PC-9 (cell line): ENCODE measurements at regions not wholly inside any gene's neighbourhood (a gene's known extent, or its start where the extent isn't known, plus 50 kb on each side); places are given as distances from the start of the nearest gene placed in this dataset.

Experiments used
- BruUV-seq: library from RNA; stranded (reverse); fragments of 400-500 nt; replicated peaks from 2 replicates; lab custom pipeline; 2021; lab: Mats Ljungman, UMichigan
- CTCF ChIA-PET: fragments of 300-600 bp; sonication (Branson Sonifier 250); formaldehyde crosslinking; loops from one replicate; lab custom pipeline; 2022; ENCODE audit warnings: antibody characterized with exemption; lab: Charles Lee
- POLR2A ChIA-PET: fragments of 300-600 bp; sonication (Branson Sonifier 250); formaldehyde crosslinking; loops from one replicate; lab custom pipeline; 2022; ENCODE audit warnings: antibody characterized with exemption; ENCODE audit not compliant: unreplicated experiment; lab: Charles Lee
- DNase-seq, 2 experiments: peaks; one replicate each; pipeline versions ENCODE4 v3.0.0 to v3.0.0-alpha.2; 2015 to 2022; ENCODE audit warnings: mixed read lengths in 1 of 2
- H2AFZ ChIP-seq: fragments of 200-600 bp; sonication (generic); 2 replicates; pipeline ENCODE4 v1.8.1; 2017; ENCODE audit warnings: antibody characterized with exemption
- H3F3A ChIP-seq: fragments of 200-600 bp; sonication (generic); 2 replicates; pipeline ENCODE4 v1.8.1; 2017; ENCODE audit warnings: antibody characterized with exemption, mild to moderate bottlenecking, low read depth; ENCODE audit not compliant: insufficient read depth
- H3K27ac ChIP-seq: fragments of 200-600 bp; sonication (generic); 2 replicates; pipeline ENCODE4 v1.6.1; 2016; ENCODE audit warnings: mixed run types
- H3K27me3 ChIP-seq: fragments of 200-600 bp; sonication (generic); 2 replicates; pipeline ENCODE4 v1.6.1; 2016; ENCODE audit warnings: low read depth, mixed run types; ENCODE audit not compliant: insufficient read depth
- H3K36me3 ChIP-seq: fragments of 200-600 bp; sonication (generic); 2 replicates; pipeline ENCODE4 v1.6.1; 2016; ENCODE audit warnings: low read depth, mixed run types
- H3K4me1 ChIP-seq: fragments of 200-600 bp; sonication (generic); replicated peaks from 2 replicates; pipeline ENCODE4 v1.6.1; 2016; ENCODE audit warnings: mixed run types; ENCODE audit not compliant: insufficient read depth
- H3K4me2 ChIP-seq: fragments of 200-600 bp; sonication (generic); 2 replicates; pipeline ENCODE4 v1.6.1; 2017; ENCODE audit warnings: mixed run types
- H3K4me3 ChIP-seq: fragments of 200-600 bp; sonication (generic); 2 replicates; pipeline ENCODE4 v1.6.1; 2016; ENCODE audit warnings: mixed run types
- H3K79me2 ChIP-seq: fragments of 200-600 bp; sonication (generic); 2 replicates; pipeline ENCODE4 v1.6.1; 2017; ENCODE audit warnings: low read depth, mixed run types
- H3K9me2 ChIP-seq: fragments of 200-600 bp; sonication (generic); 2 replicates; pipeline ENCODE4 v1.8.1; 2017; ENCODE audit warnings: mild to moderate bottlenecking; ENCODE audit not compliant: insufficient read depth
- H3K9me3 ChIP-seq: fragments of 200-600 bp; sonication (generic); 2 replicates; pipeline ENCODE4 v1.8.1; 2016; ENCODE audit warnings: low read depth; ENCODE audit not compliant: insufficient read depth
- H4K20me1 ChIP-seq: fragments of 200-600 bp; sonication (generic); 2 replicates; pipeline ENCODE4 v1.8.1; 2017; ENCODE audit not compliant: insufficient read depth
- EZH2 ChIP-seq: fragments of 200-600 bp; sonication (generic); IDR thresholded peaks from 2 replicates; pipeline ENCODE4 v1.8.0; 2017; ENCODE audit warnings: antibody characterized with exemption, low read depth
- intact Hi-C: fragments of 100-400 bp; cut with micrococcal nuclease; formaldehyde crosslinking; loops from one replicate; pipeline ENCODE4 v1.10.0; 2022; ENCODE audit not compliant: unreplicated experiment
- TF ChIP-seq, protein P1 (sequence below): fragments of 200-600 bp; sonication (generic); conservative IDR thresholded peaks from 2 replicates; pipeline ENCODE4 v1.6.1; 2017; ENCODE audit warnings: mixed run types, antibody characterized with exemption, mild to moderate bottlenecking, moderate library complexity

DNA sequence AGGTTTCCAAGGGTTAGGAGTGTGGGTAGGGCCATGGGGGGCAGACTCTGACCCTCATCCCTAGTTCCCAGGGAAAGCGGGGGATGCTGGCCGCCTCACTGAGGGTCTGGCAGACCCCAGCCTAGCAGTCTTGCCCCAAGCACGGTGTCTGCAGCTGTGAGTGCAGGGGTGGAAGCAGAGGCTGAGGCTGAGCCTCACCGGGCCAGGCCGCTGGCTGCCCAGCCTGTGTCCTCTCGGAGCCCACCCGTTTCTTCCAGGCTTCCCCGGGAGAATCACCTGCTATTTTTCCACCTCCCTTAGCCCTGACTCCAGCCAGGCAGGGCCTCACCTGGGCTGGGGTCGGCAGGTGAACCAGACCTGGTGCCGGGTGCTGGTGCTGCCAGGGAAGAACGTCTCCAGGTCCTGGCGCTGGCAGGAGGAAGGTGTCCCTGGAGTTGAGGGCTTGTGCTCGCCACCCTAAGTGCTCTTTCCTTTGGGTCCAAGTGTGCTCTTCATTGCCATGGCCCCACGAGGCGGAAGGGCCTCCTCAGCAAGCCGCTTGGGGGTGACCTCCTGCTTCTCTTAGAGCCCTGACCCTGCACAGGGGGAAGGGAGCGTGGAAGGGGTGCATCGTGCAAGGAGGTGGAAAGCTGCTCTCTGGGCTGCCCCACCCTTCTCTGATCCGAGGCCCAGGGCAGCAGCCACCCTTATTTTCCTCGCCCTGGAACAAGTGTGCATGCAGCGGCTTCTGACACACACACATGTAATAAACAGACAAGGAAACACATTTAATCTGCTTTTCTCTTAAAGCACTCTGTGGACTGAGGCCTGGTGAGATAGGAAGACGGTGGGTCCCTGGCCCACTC is 112.7 kb downstream of the FAM53A start:
- Histone ChIP-seq H3K9me2 (no peaks in the 10 kb centered on the region), H3K79me2 (no peaks in the 10 kb centered on the region), H3K27ac (no peak overlapping the region), H3K27me3 (peaks cover 36% of the 10 kb centered on the region), H3K36me3 (no peaks in the 10 kb centered on the region), H3K4me2 (no peak overlapping the region), H3K4me1 (no peaks in the 10 kb centered on the region), H4K20me1 (no peaks in the 10 kb centered on the region), H3F3A (no peaks in the 10 kb centered on the region), H3K4me3 (no peak overlapping the region), H3K9me3 (no peaks in the 10 kb centered on the region), H2AFZ (no peak overlapping the region)
- TF ChIP-seq EZH2: no peak
- TF ChIP-seq, protein P1, sequence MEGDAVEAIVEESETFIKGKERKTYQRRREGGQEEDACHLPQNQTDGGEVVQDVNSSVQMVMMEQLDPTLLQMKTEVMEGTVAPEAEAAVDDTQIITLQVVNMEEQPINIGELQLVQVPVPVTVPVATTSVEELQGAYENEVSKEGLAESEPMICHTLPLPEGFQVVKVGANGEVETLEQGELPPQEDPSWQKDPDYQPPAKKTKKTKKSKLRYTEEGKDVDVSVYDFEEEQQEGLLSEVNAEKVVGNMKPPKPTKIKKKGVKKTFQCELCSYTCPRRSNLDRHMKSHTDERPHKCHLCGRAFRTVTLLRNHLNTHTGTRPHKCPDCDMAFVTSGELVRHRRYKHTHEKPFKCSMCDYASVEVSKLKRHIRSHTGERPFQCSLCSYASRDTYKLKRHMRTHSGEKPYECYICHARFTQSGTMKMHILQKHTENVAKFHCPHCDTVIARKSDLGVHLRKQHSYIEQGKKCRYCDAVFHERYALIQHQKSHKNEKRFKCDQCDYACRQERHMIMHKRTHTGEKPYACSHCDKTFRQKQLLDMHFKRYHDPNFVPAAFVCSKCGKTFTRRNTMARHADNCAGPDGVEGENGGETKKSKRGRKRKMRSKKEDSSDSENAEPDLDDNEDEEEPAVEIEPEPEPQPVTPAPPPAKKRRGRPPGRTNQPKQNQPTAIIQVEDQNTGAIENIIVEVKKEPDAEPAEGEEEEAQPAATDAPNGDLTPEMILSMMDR: no peak
- intact Hi-C loops: no loop called here
- CTCF ChIA-PET: no interaction called here
- no TSS peak for BruUV-seq
- no peak for DNase-seq
- POLR2A ChIA-PET: no interaction called here

DNA sequence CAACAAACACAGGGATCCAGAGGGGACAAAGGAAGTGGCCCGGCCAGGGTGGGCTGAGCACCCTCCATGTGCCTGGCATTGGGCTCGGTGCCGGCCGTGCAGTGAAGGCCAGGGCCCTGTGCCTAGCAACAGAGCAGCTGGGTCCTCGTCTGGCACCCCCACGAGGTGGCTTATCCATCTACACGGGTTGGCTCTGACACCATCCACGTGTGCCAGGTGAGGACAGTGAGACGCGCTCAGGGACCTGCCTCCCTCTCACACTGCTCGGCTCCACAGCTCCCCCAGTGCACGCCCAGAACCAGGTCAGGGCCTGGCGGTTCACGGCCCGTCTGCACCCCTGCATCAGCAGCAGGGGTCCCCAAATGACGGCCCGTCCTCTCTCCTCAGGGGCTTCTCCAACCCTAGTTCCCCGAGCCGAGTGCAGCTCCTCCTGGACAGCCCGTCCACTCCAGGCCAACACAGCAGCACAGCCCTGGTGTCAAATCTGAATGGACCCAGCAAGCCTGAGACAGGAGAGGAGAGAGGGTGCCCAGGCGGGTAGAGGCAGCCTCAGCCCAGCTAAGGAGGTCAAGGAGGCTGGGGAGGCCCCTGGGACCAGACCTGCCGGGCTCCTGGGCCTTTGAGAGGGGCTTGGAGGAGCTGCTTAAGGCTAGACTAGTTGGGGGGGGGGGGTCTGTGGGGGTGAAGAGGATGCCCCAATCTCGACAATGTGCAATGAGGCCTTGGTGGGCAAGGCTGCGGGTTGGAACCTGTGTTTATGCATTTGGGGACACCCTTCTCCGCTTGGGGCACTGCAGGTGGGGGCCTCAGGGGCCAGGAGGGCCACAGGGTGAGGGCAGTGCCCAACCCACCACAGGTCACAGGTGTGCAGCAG is 113.6 kb downstream of the FAM53A start:
- intact Hi-C loops: no loop called here
- no TSS peak for BruUV-seq
- CTCF ChIA-PET: no interaction called here

More for the DNA sequence above, 113.6 kb downstream of the FAM53A start:
- no peaks in the 10 kb centered on the region for H3K4me1 ChIP-seq
- H3K9me3 ChIP-seq: no peaks in the 10 kb centered on the region
- no peaks in the 10 kb centered on the region for H3K36me3 ChIP-seq
- H3K27ac ChIP-seq: no peak overlapping the region
- H3K27me3 ChIP-seq: peaks cover 35% of the 10 kb centered on the region
- TF ChIP-seq, protein P1: no peak
- no peak for TF ChIP-seq EZH2
- no peak overlapping the region for H2AFZ ChIP-seq
- H3K9me2 ChIP-seq: no peaks in the 10 kb centered on the region
- peaks cover 4% of the 10 kb centered on the region; the same call in 1 of the 2 replicates for H3F3A ChIP-seq
- H4K20me1 ChIP-seq: peaks cover 3% of the 10 kb centered on the region; the same call in 1 of the 2 replicates
- H3K4me3 ChIP-seq: no peak overlapping the region
- DNase-seq: no peak
- POLR2A ChIA-PET: no interaction called here
- H3K4me2 ChIP-seq: no peak overlapping the region
- no peaks in the 10 kb centered on the region for H3K79me2 ChIP-seq
